ENCODE measurements at regions not wholly inside any gene's neighbourhood (a gene's known extent, or its start where the extent isn't known, plus 50 kb on each side); places are given as distances from the start of the nearest gene placed in this dataset.
A peak's percentile ranks its signal among the peaks of the same experiment; 100 is the strongest.

GRCh38 chr20:50373674-50374286, 136.4 kb upstream of the PTPN1 start:
- H3K9ac ChIP-seq (ENCODE audit: insufficient read depth in 1 of 2, low read depth in 2 of 2, low read length in 2 of 2), result no peak overlapping the region; a peak in 1 of 4 replicates
- no peak overlapping the region for H3K27ac ChIP-seq (ENCODE audit: extremely low read depth, low read depth, low read length)
- no TSS peak for BruUV-seq (replicated peaks)
- peaks cover 4 to 20% of the 10 kb centered on the region in 2 experiments for H3K4me1 ChIP-seq (replicated peaks in 1 of 2; ENCODE audit: control insufficient read depth in 2 of 2, insufficient read depth in 2 of 2, low read length in 2 of 2)
- H3K4me3 ChIP-seq, result no peak overlapping the region
- H3K27me3 ChIP-seq (ENCODE audit: control insufficient read depth in 2 of 2, insufficient read depth in 2 of 2, low read length in 2 of 2), result peaks cover 0 to 5% of the 10 kb centered on the region in 2 experiments; a peak in 1 of 5 replicates
- no peak overlapping the region for H2AFZ ChIP-seq (ENCODE audit: low read depth, low read length)
- peak; percentile 49 for ATAC-seq
- intact Hi-C loops (cut with micrococcal nuclease) (no loop called here), in situ Hi-C loops (cut with MboI) (no loop called here)
- WGBS (ENCODE audit: insufficient coverage, low coverage, missing lambda C conversion rate), result 2% methylated on average over 6 of the region's 7 CpGs
- no peak overlapping the region for H3K4me2 ChIP-seq (ENCODE audit: insufficient read depth, low read length)
- no peaks in the 10 kb centered on the region for H3K36me3 ChIP-seq (ENCODE audit: control insufficient read depth, insufficient read depth, low read length)
- H3K9me1 ChIP-seq (ENCODE audit: control insufficient read depth, insufficient read depth, low read length), result no peaks in the 10 kb centered on the region
- H4K20me1 ChIP-seq (replicated peaks; ENCODE audit: control insufficient read depth, insufficient read depth, low read length), result no peaks in the 10 kb centered on the region
- CTCF ChIA-PET (ENCODE audit: low intra/inter-chr PET ratio), result no interaction called here
- no peaks in the 10 kb centered on the region for H3K9me3 ChIP-seq (replicated peaks; ENCODE audit: control insufficient read depth, insufficient read depth, low read depth, low read length)
- H3K79me2 ChIP-seq (ENCODE audit: control insufficient read depth, insufficient read depth, low read length), result no peaks in the 10 kb centered on the region
- DNase-seq (ENCODE audit: extremely low read depth in 1 of 4, low spot score in 3 of 4), result peak in 2 of 4 experiments; percentile 25 to 31
- FAIRE-seq, result no peak
- POLR2A ChIA-PET, result interaction anchor here (0.6 kb wide), 2 partner anchors 14 to 53 kb away, joined by 3 read pairs; no protein-coding TSS in a partner anchor
- TF ChIP-seq RFX1 (IDR thresholded peaks at IDR 0.05), result peak; percentile 80
- TF ChIP-seq PRDM10 (IDR thresholded peaks at IDR 0.05; ENCODE audit: partially characterized antibody), result no peak
- TF ChIP-seq U2AF1 (optimal IDR thresholded peaks at IDR 0.05; ENCODE audit: low read depth, low read length), result no peak
- peak; percentile 29; the same call in 1 of the 2 replicates for TF ChIP-seq NFIC (IDR thresholded peaks at IDR 0.05)
- no peak for TF ChIP-seq THRA (IDR thresholded peaks at IDR 0.05)
- no peak for TF ChIP-seq MAFF (IDR thresholded peaks at IDR 0.05; ENCODE audit: low read length)
- TF ChIP-seq ZNF740 (CRISPR knock-in tag; IDR thresholded peaks at IDR 0.05), result 0 out of 2 replicates have a peak, but pooled peaks have one; percentile 24
- no peak for TF ChIP-seq ZNF740 (tag; IDR thresholded peaks at IDR 0.05)
- no peak for TF ChIP-seq TGIF2 (CRISPR knock-in tag; IDR thresholded peaks at IDR 0.05)
- TF ChIP-seq CBX8 (IDR thresholded peaks at IDR 0.05; ENCODE audit: borderline replicate concordance, extremely low read depth, low read depth, low read length, poor library complexity, severe bottlenecking), result no peak
- peak; percentile 51; the same call in 1 of the 2 replicates for TF ChIP-seq SMARCA5 (IDR thresholded peaks at IDR 0.05)
- TF ChIP-seq GTF2B (IDR thresholded peaks at IDR 0.05; ENCODE audit: extremely low read depth, insufficient read length), result no peak
- TF ChIP-seq SAP30 (IDR thresholded peaks at IDR 0.05; ENCODE audit: borderline replicate concordance, insufficient read depth, low read depth, low read length, poor library complexity, severe bottlenecking), result no peak
- no peak for TF ChIP-seq CHD2 (IDR thresholded peaks at IDR 0.05; ENCODE audit: low read depth, low read length)
- 0 out of 4 replicates have a peak, but pooled peaks of 1 of the 2 experiments have one; percentile 29 for TF ChIP-seq RCOR1 (IDR thresholded peaks at IDR 0.05; ENCODE audit: borderline replicate concordance in 1 of 2, low read depth in 2 of 2, low read length in 2 of 2)

All from K562 (cell line).